ENCODE measurements at regions not wholly inside any gene's neighbourhood (a gene's known extent, or its start where the extent isn't known, plus 50 kb on each side); places are given as distances from the start of the nearest gene placed in this dataset.
A peak's percentile ranks its signal among the peaks of the same experiment; 100 is the strongest.

DNA sequence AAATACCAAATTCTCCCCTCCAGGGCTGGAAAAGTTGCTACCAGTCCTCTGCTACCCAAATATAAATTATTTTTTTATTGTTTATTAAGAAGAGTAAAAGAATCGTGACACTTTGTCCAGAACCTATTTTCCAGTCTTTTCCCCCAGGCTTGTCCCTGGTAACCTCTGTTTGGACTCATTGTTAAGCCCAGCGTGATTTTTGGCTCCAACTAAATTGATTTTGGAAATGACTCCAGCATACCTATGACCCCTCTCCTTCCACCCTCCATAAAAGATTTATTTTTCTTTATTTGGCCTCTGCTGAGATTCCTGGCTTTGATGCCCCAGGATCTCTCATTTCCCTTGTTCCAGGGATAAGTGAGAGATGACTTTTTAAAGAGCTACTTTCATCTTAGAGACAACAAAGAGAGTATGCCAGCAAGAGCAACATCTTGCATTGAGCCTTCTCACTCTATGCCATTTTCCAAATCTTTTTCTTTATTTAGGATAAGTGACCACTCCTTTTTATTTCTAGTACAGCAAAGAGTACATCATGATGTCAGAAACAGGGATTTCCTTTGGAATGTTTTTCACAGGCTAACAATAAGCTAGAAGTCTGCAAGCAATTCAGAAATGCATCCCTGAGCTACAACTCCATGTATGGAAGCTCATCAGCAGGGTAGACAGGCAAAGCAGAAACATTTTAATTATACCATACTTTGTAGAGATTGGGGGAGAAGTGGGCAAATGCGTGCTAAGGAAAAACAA is 75.8 kb downstream of the DAD1 start:
- no peak for DNase-seq

DNA sequence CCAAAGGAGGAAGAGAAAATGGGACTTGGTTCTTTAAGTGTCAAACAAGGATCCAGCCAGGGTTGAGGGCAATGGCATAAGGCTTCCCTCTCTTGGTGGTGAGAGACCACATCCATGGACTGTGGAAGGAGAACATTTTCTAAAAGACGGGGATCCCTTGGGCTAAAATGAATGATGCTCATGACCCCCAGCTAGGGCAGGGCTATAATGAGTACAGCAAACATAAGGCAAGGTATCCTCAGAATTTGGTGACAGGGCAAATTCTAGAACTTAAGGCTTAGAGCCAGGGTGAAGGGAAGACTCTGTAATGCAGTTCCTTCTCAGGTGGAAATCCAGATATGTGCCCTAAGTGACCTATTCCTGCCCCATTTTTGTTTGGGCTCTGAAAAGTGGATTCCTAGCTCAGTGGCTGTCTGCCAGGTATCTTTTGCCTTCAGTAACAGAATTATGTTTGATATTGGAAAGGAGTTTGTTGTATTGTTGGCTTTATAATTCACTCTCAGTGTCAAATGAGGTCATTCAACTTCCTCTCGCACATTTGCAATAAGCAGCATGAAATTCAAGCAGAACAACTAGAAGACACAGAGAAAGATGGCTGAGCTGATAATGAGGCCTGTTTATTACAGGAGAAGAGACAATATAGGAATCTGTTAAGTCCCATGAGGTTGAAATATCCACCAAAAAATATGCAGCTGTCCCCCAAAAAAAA is 76.8 kb downstream of the DAD1 start:
- no peak for DNase-seq

DNA sequence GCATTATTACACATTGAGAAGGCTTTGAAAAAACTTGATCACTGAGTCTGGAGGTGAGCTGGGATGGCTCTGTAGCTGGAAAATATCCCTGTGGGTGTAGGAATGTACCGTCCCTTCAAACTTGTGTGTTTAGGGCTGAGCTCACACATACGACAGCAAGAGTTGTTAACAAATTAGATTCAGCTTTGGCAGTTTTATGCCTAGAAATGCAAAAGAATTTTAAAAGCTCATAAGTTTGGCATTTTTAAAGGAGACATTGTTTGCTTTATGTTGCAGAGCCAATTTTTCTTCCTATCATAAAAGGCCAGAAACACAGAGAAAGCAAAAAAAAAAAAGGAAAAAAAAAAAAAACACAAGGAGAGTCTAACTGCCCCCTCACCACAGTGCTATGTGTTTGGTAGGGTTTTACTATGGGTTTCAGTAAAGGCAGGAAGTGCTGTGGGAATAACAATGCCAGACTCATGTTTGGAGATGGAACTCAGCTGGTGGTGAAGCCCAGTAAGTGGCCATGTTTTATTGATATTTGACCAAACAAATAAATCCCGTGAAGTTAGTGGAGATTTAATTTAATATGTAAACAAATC is 78.4 kb downstream of the DAD1 start:
- DNase-seq, result no peak

DNA sequence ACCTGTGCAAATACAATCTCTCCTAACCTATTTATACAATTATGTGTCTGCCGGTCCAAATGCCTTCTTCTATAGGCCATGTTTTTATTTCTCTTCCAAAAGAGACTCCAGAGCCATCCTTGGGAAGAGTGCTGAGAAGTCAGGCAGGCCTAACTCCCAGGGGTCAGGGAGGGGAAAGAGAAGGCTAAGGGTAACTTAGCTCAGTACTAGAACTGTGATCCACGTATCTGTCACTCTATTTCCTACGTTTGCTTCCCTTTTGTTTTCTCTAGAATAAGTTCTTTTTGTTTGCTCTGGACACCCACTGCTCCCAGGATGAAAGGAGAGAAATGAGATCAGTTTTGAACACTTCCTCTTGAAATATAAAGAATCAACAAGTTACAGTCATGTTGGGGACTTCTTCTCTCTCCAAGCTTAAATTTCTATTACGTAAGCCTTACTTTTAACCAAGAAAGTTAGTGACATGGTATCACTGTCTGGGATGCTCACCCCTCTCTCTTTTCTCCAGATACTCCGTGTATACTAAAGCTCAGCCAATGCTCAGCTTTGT is 79.2 kb downstream of the DAD1 start:
- no peak for DNase-seq

GRCh38 chr14:22509036-22509709 is 79.9 kb downstream of the DAD1 start:
- DNase-seq, result no peak

DNA sequence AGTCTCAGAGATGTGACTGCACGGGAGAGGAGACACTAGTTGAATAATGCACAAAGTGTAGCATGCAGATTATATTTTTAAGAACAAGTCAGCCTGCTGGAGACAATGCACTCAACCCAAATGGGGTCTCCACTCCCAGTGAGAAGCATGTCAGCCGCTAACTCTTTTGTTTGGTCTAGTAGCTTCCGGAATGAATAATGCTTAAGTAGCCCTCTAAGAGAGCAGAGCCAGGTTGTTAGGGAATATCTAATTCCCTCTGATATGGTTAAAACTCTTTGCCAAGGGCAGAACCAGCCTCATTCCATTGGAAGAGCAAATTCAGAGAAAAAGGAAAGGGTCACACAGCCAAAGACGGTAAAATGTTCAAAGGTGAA is 80.4 kb downstream of the DAD1 start:
- no peak for DNase-seq

DNA sequence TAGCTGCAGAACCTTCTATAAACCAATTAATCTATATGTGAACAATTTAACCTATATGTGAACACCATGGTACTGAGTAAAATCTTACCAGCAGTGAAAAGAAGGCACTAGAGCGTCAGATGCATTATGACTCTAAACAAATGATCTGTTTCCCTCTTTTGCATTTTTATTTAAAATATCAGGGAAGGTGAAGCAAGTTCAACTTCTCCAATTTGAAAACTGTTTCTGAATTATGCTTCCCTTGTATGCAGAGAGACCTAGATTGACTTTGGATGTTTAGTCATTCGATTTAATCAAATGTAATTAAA is 80.9 kb downstream of the DAD1 start:
- no peak for DNase-seq

- peak in 1 of 2 donors; percentile 38 for DNase-seq
Observed at GRCh38 chr14:22506778-22507351, 82.2 kb downstream of the DAD1 start.

DNA sequence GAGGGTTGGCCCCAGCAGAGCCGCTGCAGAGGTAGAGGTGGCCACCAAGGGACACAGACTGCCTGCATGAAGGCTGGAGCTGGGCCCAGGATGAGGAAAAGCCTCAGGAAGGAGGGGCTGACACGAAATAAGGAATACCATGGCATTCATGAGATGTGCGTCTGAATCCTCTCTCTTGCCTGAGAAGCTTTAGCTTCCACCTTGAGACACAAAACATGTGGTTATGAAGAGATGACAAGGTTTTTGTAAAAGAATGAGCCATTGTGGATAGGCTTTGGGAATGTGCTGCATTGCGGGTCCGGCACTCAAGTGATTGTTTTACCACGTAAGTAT is 82.7 kb downstream of the DAD1 start:
- no peak for DNase-seq

DNA sequence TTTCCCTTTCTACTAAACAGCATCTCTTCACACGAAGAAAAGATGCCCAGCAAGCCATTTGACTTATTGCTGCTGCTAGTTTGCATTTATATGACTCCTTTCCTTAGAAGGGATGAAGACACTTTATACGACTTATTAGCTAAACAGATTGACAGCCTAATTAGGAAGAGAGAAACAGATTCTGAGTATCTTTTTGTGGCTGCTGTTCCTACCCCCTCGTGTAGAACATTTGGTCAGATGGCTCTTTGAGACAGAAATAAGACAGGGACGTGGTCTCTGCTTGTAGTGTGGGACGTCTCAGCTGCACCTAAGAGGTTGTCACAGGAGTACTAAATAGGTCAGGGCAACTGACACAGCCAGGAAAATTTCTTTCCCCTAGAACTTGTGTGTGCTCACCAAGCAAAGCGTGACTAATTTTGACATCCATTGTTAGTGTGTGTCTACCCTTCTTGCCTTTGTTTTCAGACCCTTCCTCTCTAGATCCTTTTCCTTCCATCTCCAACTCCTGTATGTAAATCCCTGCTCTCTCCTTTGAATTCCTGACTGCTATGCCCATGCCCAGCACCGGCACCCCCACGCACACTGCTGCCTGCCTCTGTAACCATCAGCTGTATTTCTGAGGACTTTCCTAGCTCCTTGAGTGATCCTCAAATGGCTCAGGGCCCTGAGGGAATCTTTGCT is 83.2 kb downstream of the DAD1 start:
- DNase-seq, result peak; percentile 44 to 46

- DNase-seq, result no peak
Observed at GRCh38 chr14:22505309-22505696, 83.7 kb downstream of the DAD1 start.

DNA sequence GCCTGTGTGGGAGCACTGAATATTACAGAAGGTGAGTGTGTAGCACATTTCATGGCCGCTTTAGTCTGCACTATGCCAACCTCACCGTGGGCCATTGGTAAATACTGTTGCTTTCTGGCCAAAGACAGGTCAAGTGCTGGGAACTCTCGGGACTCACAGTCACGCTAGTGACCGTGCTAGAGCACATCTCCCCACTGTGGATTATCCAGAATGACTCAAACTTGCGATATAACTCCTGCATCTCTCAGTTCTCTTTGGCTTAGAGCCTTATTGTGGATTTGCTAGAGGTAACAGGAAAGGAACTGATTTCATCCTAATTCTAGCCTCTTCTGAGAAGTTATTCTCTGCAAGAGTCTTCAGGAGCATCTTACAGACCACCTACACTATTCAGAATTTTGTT is 86.5 kb downstream of the DAD1 start:
- no peak for DNase-seq

GRCh38 chr14:22502007-22502406 is 87.0 kb downstream of the DAD1 start:
- no peak for DNase-seq

DNA sequence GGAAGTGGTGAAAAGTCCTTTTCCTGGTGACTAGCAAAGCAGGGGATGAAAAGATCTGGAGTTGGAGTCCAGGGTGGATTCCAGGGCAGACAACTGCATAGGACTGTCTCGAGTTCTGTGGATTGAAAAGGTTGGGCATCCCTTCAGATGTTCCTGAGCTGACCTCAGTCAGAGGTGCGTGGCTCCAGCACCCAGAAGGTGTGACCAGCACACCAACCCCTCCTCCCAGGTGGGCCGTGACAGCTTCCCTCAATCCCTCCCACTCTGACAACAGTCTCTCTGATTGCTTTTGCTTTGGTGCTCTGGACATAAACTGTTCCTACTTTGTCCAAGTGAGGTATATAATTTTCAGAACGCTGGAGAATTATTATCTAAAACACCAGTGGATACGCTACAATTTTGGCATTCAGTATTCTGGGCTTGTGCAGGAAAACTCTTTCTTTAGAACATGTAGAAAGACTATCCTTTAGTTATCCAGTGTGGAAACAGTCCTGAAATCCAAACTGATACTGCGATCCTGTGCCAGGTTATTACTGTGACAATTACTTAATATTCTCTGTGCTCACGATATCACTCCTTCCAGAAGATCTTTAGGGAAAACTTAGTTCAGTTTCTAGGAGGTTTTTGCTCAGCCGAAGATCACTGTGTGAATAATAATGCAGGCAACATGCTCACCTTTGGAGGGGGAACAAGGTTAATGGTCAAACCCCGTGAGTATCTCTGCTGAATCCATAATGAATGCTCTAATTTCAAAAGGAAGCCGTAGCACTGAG is 87.9 kb downstream of the DAD1 start:
- DNase-seq, result peak in 1 of 2 donors; percentile 35

GRCh38 chr14:22500525-22500924 is 88.5 kb downstream of the DAD1 start:
- DNase-seq, result no peak

DNA sequence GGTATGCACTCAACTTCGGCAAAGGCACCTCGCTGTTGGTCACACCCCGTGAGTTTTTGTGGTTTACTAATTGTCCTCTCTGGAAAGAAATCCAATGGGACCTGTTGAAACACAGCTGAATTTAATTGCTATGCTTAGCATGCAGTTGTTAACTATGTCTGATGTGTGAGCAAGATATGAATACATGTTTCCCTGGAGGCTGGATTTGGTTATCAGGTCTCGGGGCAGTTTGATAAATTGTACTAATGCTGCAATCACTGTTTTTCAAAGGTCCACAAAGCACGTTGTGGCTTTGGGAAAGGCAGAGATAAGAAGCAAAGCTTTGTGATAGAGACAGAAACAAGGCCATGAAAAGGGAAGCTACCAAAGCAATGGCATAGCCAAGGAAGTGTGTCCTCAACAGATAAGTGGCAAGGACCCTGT is 91.3 kb downstream of the DAD1 start:
- no peak for DNase-seq

GRCh38 chr14:22497144-22497423 is 91.9 kb downstream of the DAD1 start:
- DNase-seq, result no peak

GRCh38 chr14:22494486-22495135 is 94.4 kb downstream of the DAD1 start:
- no peak for DNase-seq

- no peak for DNase-seq
Observed at GRCh38 chr14:22493753-22494152, 95.3 kb downstream of the DAD1 start.

DNA sequence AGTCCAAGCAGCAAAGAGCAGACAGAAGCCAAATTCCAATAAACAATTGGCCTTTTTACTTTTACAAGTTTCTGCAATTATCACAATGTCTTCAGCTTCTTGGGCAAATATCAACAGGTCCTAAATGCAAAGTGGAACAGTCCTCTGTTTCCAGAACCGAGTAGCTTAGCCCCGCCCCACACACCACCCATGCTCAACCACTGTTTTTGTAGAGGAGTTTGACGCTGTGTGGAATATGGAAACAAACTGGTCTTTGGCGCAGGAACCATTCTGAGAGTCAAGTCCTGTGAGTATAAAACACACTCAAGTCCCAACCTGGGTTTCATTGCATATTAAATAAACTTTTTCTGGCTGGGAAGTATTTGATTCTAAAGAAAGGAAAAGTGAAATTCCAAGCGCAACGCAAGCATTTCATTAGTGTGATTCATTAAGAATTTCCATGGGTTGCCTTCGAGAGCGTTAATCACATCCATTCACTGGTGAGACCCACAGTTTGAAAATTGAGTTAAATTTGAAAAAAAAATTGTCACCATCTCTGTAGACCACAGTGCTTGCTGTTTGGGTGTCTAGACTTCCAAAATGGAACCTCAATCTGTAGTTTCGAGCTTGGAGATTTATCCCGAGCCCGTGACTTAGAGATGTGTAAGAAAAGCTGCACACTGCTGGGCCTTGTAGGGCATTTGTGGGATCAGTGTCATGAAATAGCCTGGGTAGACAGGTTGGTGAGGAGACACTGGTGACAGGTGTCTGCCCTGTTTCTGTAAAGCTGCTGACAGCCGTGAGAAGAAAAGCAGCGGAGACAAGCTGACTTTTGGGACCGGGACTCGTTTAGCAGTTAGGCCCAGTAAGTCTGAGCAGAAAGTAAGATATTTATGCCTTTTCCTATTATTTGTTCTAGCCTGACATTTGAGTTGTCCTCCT is 96.1 kb downstream of the DAD1 start:
- no peak for DNase-seq

Data from activated CD4-positive, alpha-beta T cell treated with anti-CD3 and anti-CD28 coated beads for 4 hours (primary cell).